DOHH2 (cell line): ENCODE measurements at regions not wholly inside any gene's neighbourhood (a gene's known extent, or its start where the extent isn't known, plus 50 kb on each side); places are given as distances from the start of the nearest gene placed in this dataset.

ENCODE experiments used
- EZH2phosphoT487 ChIP-seq: fragments of 200-600 bp; sonication (generic); IDR thresholded peaks from 2 replicates; pipeline ENCODE4 v1.6.1; 2017; ENCODE audit warnings: borderline replicate concordance, mild to moderate bottlenecking, antibody characterized with exemption, low read length, moderate library complexity, mixed read lengths
- TF ChIP-seq, protein P1 (sequence below): fragments of 200-600 bp; sonication (generic); IDR thresholded peaks from one replicate; pipeline ENCODE4 v1.5.1; 2014; ENCODE audit warnings: antibody characterized with exemption, mild to moderate bottlenecking, low read depth, low read length; ENCODE audit not compliant: poor library complexity, severe bottlenecking

- TF ChIP-seq, protein P1, sequence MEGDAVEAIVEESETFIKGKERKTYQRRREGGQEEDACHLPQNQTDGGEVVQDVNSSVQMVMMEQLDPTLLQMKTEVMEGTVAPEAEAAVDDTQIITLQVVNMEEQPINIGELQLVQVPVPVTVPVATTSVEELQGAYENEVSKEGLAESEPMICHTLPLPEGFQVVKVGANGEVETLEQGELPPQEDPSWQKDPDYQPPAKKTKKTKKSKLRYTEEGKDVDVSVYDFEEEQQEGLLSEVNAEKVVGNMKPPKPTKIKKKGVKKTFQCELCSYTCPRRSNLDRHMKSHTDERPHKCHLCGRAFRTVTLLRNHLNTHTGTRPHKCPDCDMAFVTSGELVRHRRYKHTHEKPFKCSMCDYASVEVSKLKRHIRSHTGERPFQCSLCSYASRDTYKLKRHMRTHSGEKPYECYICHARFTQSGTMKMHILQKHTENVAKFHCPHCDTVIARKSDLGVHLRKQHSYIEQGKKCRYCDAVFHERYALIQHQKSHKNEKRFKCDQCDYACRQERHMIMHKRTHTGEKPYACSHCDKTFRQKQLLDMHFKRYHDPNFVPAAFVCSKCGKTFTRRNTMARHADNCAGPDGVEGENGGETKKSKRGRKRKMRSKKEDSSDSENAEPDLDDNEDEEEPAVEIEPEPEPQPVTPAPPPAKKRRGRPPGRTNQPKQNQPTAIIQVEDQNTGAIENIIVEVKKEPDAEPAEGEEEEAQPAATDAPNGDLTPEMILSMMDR = no peak
- TF ChIP-seq EZH2phosphoT487 = no peak
These were observed 443.2 kb downstream of the REEP3 start for GRCh38 chr10:63964406-63964805.
